Gastrocnemius medialis (tissue), 4 donors: ENCODE measurements at regions not wholly inside any gene's neighbourhood (a gene's known extent, or its start where the extent isn't known, plus 50 kb on each side); places are given as distances from the start of the nearest gene placed in this dataset.
"Not testable (repeated sequence)": the region's sequence is repeated elsewhere in the genome, so short reads cannot be mapped to it uniquely, and the experiment has no call there.

Experiments used
- CTCF ChIP-seq, 5 experiments: fragments of 450-650 bp in 3 of 5; fragments of 200-600 bp in 2 of 5; sonication (generic) in 2 of 5; IDR thresholded peaks in 4 of 5; conservative IDR thresholded peaks in 1 of 5; 1 replicate in 4 of 5; 2 replicates in 1 of 5; pipeline ENCODE4 v1.5.1; 2016 to 2019; ENCODE audit warnings: antibody characterized with exemption in 5 of 5, mild to moderate bottlenecking in 3 of 5, moderate library complexity in 3 of 5
- POLR2A ChIP-seq, 2 donors: fragments of 450-650 bp; IDR thresholded peaks; one replicate each; pipeline ENCODE4 v1.6.1; 2017; ENCODE audit warnings: antibody characterized with exemption in 2 of 2, mild to moderate bottlenecking in 2 of 2, moderate library complexity in 2 of 2

- not testable (repeated sequence) for TF ChIP-seq POLR2A (IDR thresholded peaks at IDR 0.05); CTCF (IDR thresholded peaks at IDR 0.05 in 4 of 5, conservative IDR thresholded peaks at IDR 0.05 in 1 of 5)
These were observed 100.3 kb downstream of the TNFRSF13B start for GRCh38 chr17:16871446-16872190.
